ENCODE measurements at regions not wholly inside any gene's neighbourhood (a gene's known extent, or its start where the extent isn't known, plus 50 kb on each side); places are given as distances from the start of the nearest gene placed in this dataset.

GRCh38 chr18:64972545-64972944, 778.3 kb upstream of the CDH7 start:
- no peak for TF ChIP-seq CTCF (IDR thresholded peaks at IDR 0.05; ENCODE audit: insufficient read depth, low read depth, low read length)
- H3K4me3 ChIP-seq (ENCODE audit: low read depth, low read length): no peak overlapping the region
- DNase-seq (ENCODE audit: low read depth): no peak

DNA sequence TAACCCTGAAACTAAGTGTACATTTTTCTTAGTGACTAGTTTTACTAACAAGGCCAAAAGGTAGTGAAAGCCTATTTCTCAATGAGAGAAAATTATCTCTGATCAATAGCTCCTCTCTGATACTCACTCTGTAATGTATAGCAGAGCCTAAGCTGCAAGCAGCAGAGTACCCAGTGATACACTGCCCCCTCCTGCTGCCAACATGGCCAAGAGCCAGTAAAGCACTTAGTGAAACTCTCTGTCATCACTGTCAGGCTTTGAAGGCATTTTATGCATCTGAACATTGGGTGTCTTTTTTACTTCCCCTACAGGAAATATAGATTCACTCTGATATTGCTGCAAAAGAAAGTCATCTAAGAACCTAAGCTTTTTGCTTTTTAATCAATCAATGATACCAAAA, 784.1 kb upstream of the CDH7 start:
- no peak for TF ChIP-seq CTCF (IDR thresholded peaks at IDR 0.05; ENCODE audit: insufficient read depth, low read depth, low read length)
- H3K4me3 ChIP-seq (ENCODE audit: low read depth, low read length): no peak overlapping the region
- DNase-seq (ENCODE audit: low read depth): no peak

GRCh38 chr18:64956465-64956864, 794.3 kb upstream of the CDH7 start:
- TF ChIP-seq CTCF (IDR thresholded peaks at IDR 0.05; ENCODE audit: insufficient read depth, low read depth, low read length): no peak
- DNase-seq (ENCODE audit: low read depth): no peak
- H3K4me3 ChIP-seq (ENCODE audit: low read depth, low read length): no peak overlapping the region

- H3K4me3 ChIP-seq (ENCODE audit: low read depth, low read length): no peak overlapping the region
- no peak for TF ChIP-seq CTCF (IDR thresholded peaks at IDR 0.05; ENCODE audit: insufficient read depth, low read depth, low read length)
Measured at GRCh38 chr18:64949885-64950284, 800.9 kb upstream of the CDH7 start.

DNA sequence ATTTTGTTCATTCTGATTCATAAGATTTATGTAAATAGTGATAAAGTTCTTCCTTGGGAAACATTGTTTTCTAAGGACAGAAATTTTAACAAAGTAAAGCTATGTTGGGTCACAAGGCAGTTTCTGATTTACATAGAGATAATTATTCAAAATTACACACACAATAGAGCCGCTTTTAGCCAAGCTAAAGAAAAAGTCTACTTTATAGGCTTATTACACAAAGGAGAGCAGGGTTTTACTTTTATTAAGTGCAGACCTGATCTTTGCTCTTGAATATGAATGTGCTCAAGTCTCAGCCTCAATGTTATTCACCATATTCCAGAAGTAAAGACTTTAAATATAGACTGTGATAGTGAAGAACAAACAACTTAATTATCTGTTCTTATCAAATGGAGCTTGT, 787.8 kb upstream of the LINC00305 start:
- TF ChIP-seq CTCF (IDR thresholded peaks at IDR 0.05; ENCODE audit: insufficient read depth, low read depth, low read length): no peak
- H3K4me3 ChIP-seq (ENCODE audit: low read depth, low read length): no peak overlapping the region
- no peak for DNase-seq (ENCODE audit: low read depth)

More at GRCh38 chr18:64949885-64950284, 800.9 kb upstream of the CDH7 start:
- DNase-seq (ENCODE audit: low read depth): no peak

DNA sequence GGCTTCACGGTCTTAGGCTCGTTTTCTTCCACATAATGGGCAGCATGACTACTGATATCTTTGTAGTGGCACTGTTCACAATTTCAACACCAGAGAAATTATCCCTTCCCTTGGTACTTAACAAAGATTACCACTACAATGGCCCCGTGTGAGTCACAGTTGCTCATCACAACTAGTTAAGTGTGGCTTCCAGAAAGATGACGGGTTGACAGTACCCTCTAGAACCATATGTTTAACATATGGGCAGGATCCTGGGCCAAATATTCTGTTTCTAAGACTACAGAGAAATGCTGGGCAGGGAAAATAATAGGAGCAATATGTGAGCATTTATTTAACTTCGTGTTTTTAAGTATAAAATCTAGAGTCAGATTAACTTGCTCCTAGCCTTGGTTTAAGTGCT, 780.1 kb upstream of the LINC00305 start:
- no peak for DNase-seq (ENCODE audit: low read depth)
- TF ChIP-seq CTCF (IDR thresholded peaks at IDR 0.05; ENCODE audit: insufficient read depth, low read depth, low read length): no peak
- no peak overlapping the region for H3K4me3 ChIP-seq (ENCODE audit: low read depth, low read length)

- TF ChIP-seq CTCF (IDR thresholded peaks at IDR 0.05; ENCODE audit: insufficient read depth, low read depth, low read length): no peak
- no peak for DNase-seq (ENCODE audit: low read depth)
- no peak overlapping the region for H3K4me3 ChIP-seq (ENCODE audit: low read depth, low read length)
Measured at GRCh38 chr18:64919971-64920570, 771.2 kb upstream of the LINC00305 start.

All from fibroblast of villous mesenchyme (primary cell).